H1 (cell line): ENCODE measurements at regions not wholly inside any gene's neighbourhood (a gene's known extent, or its start where the extent isn't known, plus 50 kb on each side); places are given as distances from the start of the nearest gene placed in this dataset.

Experiments
- CTCF ChIA-PET: fragments of 300-600 bp; sonication (Branson Sonifier 250); formaldehyde crosslinking; loops from one replicate; lab custom pipeline; 2021; ENCODE audit not compliant: partially characterized antibody; lab: Charles Lee
- POLR2A ChIA-PET: fragments of 300-600 bp; sonication (Branson Sonifier 250); formaldehyde crosslinking; loops from one replicate; lab custom pipeline; 2021; ENCODE audit warnings: inconsistent platforms; ENCODE audit not compliant: partially characterized antibody; lab: Charles Lee
- DNase-seq, 2 experiments: peaks; one replicate each; pipeline versions ENCODE4 v3.0.0 to v3.0.0-alpha.2; 2010 to 2022; ENCODE audit warnings: low spot score in 2 of 2, low read depth in 1 of 2, mixed read lengths in 1 of 2
- FAIRE-seq: peaks from 2 replicates; lab custom pipeline; 2011; peaks lifted over from hg19 to GRCh38; lab: Jason Lieb, UNC
- H2AFZ ChIP-seq: 2 replicates; pipeline ENCODE4 v1.8.1; 2012; ENCODE audit warnings: low read length, inconsistent platforms
- H2AK5ac ChIP-seq: 2 replicates; pipeline ENCODE4 v1.6.1; 2013; ENCODE audit warnings: low read depth, low read length
- H2BK120ac ChIP-seq: replicated peaks from 2 replicates; pipeline ENCODE3; 2013; ENCODE audit warnings: low read depth, low read length, inconsistent platforms
- H2BK12ac ChIP-seq: 2 replicates; pipeline ENCODE4 v1.6.1; 2013; ENCODE audit warnings: low read depth, low read length
- H2BK15ac ChIP-seq: 2 replicates; pipeline ENCODE4 v1.6.1; 2013; ENCODE audit warnings: low read length
- H2BK20ac ChIP-seq: 2 replicates; pipeline ENCODE4 v1.6.1; 2013; ENCODE audit warnings: low read length
- H2BK5ac ChIP-seq: 2 replicates; pipeline ENCODE4 v1.6.1; 2013; ENCODE audit warnings: low read depth, low read length
- H3K14ac ChIP-seq: 2 replicates; pipeline ENCODE4 v1.6.1; 2013; ENCODE audit warnings: inconsistent platforms; ENCODE audit not compliant: insufficient read length
- H3K18ac ChIP-seq: 2 replicates; pipeline ENCODE4 v1.6.1; 2013; ENCODE audit warnings: low read length; ENCODE audit errors: extremely low read depth
- H3K23ac ChIP-seq: 2 replicates; pipeline ENCODE4 v1.6.1; 2013; ENCODE audit warnings: inconsistent platforms; ENCODE audit not compliant: insufficient read length
- H3K23me2 ChIP-seq: 2 replicates; pipeline ENCODE4 v1.6.1; 2013; ENCODE audit warnings: low read depth, low read length
- H3K27ac ChIP-seq: 2 replicates; pipeline ENCODE4 v1.6.1; 2011; ENCODE audit warnings: low read depth, low read length, inconsistent platforms
- H3K27me3 ChIP-seq, 4 experiments: replicated peaks in 1 of 4; 1 replicate in 1 of 4; 2 replicates in 3 of 4; pipeline versions ENCODE4 v1.6.1 to v1.8.1; 2011 to 2013; ENCODE audit warnings: low read length in 3 of 4, mild to moderate bottlenecking in 3 of 4, inconsistent platforms in 2 of 4, mixed read lengths in 2 of 4, moderate library complexity in 1 of 4; ENCODE audit not compliant: control insufficient read depth in 3 of 4, insufficient read depth in 3 of 4; ENCODE audit errors: extremely low read depth in 1 of 4
- H3K36me3 ChIP-seq, 4 experiments: 2 replicates each; pipeline versions ENCODE4 v1.6.1 to v1.8.1; 2011 to 2013; ENCODE audit warnings: mild to moderate bottlenecking in 4 of 4, low read length in 3 of 4, moderate library complexity in 2 of 4, control low read depth in 1 of 4, inconsistent platforms in 1 of 4; ENCODE audit not compliant: insufficient read depth in 4 of 4, control insufficient read depth in 2 of 4
- H3K4ac ChIP-seq: replicated peaks from 2 replicates; pipeline ENCODE3; 2013; ENCODE audit warnings: low read length, low read depth, mixed read lengths, inconsistent platforms; ENCODE audit not compliant: insufficient read length
- H3K4me1 ChIP-seq, 4 experiments: replicated peaks in 1 of 4; 1 replicate in 1 of 4; 2 replicates in 3 of 4; pipeline versions ENCODE4 v1.6.1 to v1.8.1; 2011 to 2013; ENCODE audit warnings: low read length in 3 of 4, inconsistent platforms in 2 of 4, mixed read lengths in 1 of 4; ENCODE audit not compliant: insufficient read depth in 4 of 4, control insufficient read depth in 3 of 4
- H3K4me2 ChIP-seq, 2 experiments: 2 replicates each; pipeline versions ENCODE4 v1.6.1 to v1.8.1; 2011 to 2013; ENCODE audit warnings: low read depth in 2 of 2, low read length in 2 of 2, control low read depth in 1 of 2, inconsistent platforms in 1 of 2, mild to moderate bottlenecking in 1 of 2; ENCODE audit not compliant: insufficient read depth in 1 of 2
- H3K4me3 ChIP-seq, 4 experiments: fragments of 200-600, 300-600 bp in 1 of 4; sonication (generic), shearing (Covaris generic), sonication (Bioruptor Twin) in 1 of 4; 2 replicates each; pipeline versions ENCODE4 v1.5.1 to v1.8.1; 2011 to 2016; ENCODE audit warnings: low read length in 4 of 4, low read depth in 3 of 4, control low read depth in 2 of 4, inconsistent platforms in 2 of 4, mild to moderate bottlenecking in 2 of 4, mixed read lengths in 1 of 4, moderate library complexity in 1 of 4; ENCODE audit not compliant: insufficient read depth in 2 of 4; ENCODE audit errors: extremely low read depth in 1 of 4
- H3K56ac ChIP-seq: replicated peaks from 2 replicates; pipeline ENCODE3; 2013; ENCODE audit warnings: low read depth, mild to moderate bottlenecking, mixed read lengths, low read length, inconsistent platforms; ENCODE audit not compliant: insufficient read length
- H3K79me1 ChIP-seq: 2 replicates; pipeline ENCODE4 v1.6.1; 2013; ENCODE audit warnings: low read depth, low read length, control low read depth
- H3K79me2 ChIP-seq, 2 experiments: 2 replicates each; pipeline versions ENCODE4 v1.6.1 to v1.8.1; 2012 to 2013; ENCODE audit warnings: low read length in 2 of 2, mild to moderate bottlenecking in 2 of 2, inconsistent platforms in 1 of 2; ENCODE audit not compliant: insufficient read depth in 2 of 2, control insufficient read depth in 1 of 2
- H3K9ac ChIP-seq, 4 experiments: replicated peaks in 1 of 4; 1 replicate in 1 of 4; 2 replicates in 3 of 4; pipeline versions ENCODE4 v1.6.1 to v1.8.1; 2011 to 2013; ENCODE audit warnings: low read depth in 3 of 4, low read length in 3 of 4, control low read depth in 2 of 4, mild to moderate bottlenecking in 2 of 4, moderate library complexity in 2 of 4, inconsistent platforms in 1 of 4; ENCODE audit errors: extremely low read depth in 1 of 4
- H3K9me3 ChIP-seq, 2 experiments: 2 replicates each; pipeline versions ENCODE4 v1.6.1 to v1.8.1; 2012 to 2013; ENCODE audit warnings: mild to moderate bottlenecking in 2 of 2, moderate library complexity in 2 of 2, control low read depth in 1 of 2, inconsistent platforms in 1 of 2, low read depth in 1 of 2, low read length in 1 of 2, mixed read lengths in 1 of 2; ENCODE audit not compliant: insufficient read depth in 2 of 2
- H4K20me1 ChIP-seq, 2 experiments: replicated peaks in 1 of 2; 2 replicates each; pipeline versions ENCODE3 to v1.8.1; 2011 to 2013; ENCODE audit warnings: inconsistent platforms in 2 of 2, low read length in 2 of 2, mild to moderate bottlenecking in 1 of 2; ENCODE audit not compliant: insufficient read depth in 2 of 2, control insufficient read depth in 1 of 2
- H4K5ac ChIP-seq: 2 replicates; pipeline ENCODE4 v1.6.1; 2013; ENCODE audit warnings: low read length, low read depth, mixed read lengths, inconsistent platforms; ENCODE audit not compliant: insufficient read length
- H4K8ac ChIP-seq: 2 replicates; pipeline ENCODE4 v1.8.0; 2013; ENCODE audit warnings: mild to moderate bottlenecking, moderate library complexity, low read length, inconsistent platforms; ENCODE audit not compliant: insufficient read depth; ENCODE audit errors: extremely low read depth
- H4K91ac ChIP-seq: replicated peaks from 2 replicates; pipeline ENCODE3; 2013; ENCODE audit warnings: low read length, mixed read lengths, inconsistent platforms; ENCODE audit not compliant: insufficient read length
- BACH1 ChIP-seq: IDR thresholded peaks from 2 replicates; pipeline ENCODE4 v1.6.1; 2012; ENCODE audit warnings: low read length, improper control_type of control experiment
- E2F6 ChIP-seq: IDR thresholded peaks from 2 replicates; pipeline ENCODE4 v1.6.1; 2012; ENCODE audit warnings: inconsistent platforms
- KDM4A ChIP-seq: IDR thresholded peaks from one replicate; pipeline ENCODE4 v1.7.1; 2012; ENCODE audit warnings: low read depth, mild to moderate bottlenecking, moderate library complexity, low read length, inconsistent platforms; ENCODE audit not compliant: severe bottlenecking
- NANOG ChIP-seq: IDR thresholded peaks from 2 replicates; pipeline ENCODE4 v1.6.1; 2011; ENCODE audit warnings: low read length, low read depth, mild to moderate bottlenecking, inconsistent platforms; ENCODE audit not compliant: insufficient read depth, poor library complexity, severe bottlenecking
- POU5F1 ChIP-seq: IDR thresholded peaks from 2 replicates; pipeline ENCODE4 v1.6.1; 2011; ENCODE audit warnings: low read depth, mild to moderate bottlenecking, low read length, moderate library complexity
- WGBS, 2 experiments: shearing (Covaris generic) in 1 of 2; methylation state at CpG; one replicate each; pipeline versions ENCODE4 v1.1.6 to v1.1.7; 2013 to 2015; ENCODE audit warnings: low lambda C conversion rate in 2 of 2, mixed read lengths in 2 of 2, inconsistent platforms in 1 of 2, low coverage in 1 of 2, missing lambda C conversion rate in 1 of 2; ENCODE audit not compliant: insufficient replicate concordance in 2 of 2, insufficient coverage in 1 of 2, insufficient read length in 1 of 2; ENCODE audit errors: extremely low coverage in 1 of 2, missing lambda C conversion rate in 1 of 2; 5-methylcytosine and 5-hydroxymethylcytosine counted together

- Histone ChIP-seq H3K9ac (no peak overlapping the region), H4K5ac (no peak overlapping the region), H3K4me1 (no peaks in the 10 kb centered on the region), H2AK5ac (no peak overlapping the region), H3K36me3 (no peaks in the 10 kb centered on the region), H4K91ac (no peak overlapping the region), H3K79me1 (no peaks in the 10 kb centered on the region), H3K27me3 (peaks cover 0 to 1% (median 0%) of the 10 kb centered on the region in 4 experiments; a peak in 2 of 7 replicates), H3K4me3 (no peak overlapping the region), H3K27ac (no peak overlapping the region), H2BK120ac (no peak overlapping the region), H3K56ac (no peak overlapping the region), H3K79me2 (no peaks in the 10 kb centered on the region), H3K18ac (no peak overlapping the region), H3K23me2 (peaks cover 4% of the 10 kb centered on the region), H3K4ac (no peak overlapping the region), H2BK20ac (no peak overlapping the region), H2BK5ac (no peak overlapping the region), H4K8ac (no peak overlapping the region), H3K9me3 (no peaks in the 10 kb centered on the region), H3K4me2 (no peak overlapping the region), H3K23ac (no peak overlapping the region), H2BK15ac (no peak overlapping the region), H3K14ac (no peak overlapping the region), H4K20me1 (peaks cover 0 to 4% of the 10 kb centered on the region in 2 experiments), H2BK12ac (no peak overlapping the region), H2AFZ (no peak overlapping the region)
- no peak for DNase-seq
- POLR2A ChIA-PET, result no interaction called here
- CTCF ChIA-PET, result interaction anchor here (1.1 to 3.3 kb wide), 3 partner anchors 13 to 50 kb away, joined by 3 to 11 read pairs (median 5); no protein-coding TSS in a partner anchor
- TF ChIP-seq NANOG (no peak), E2F6 (no peak), POU5F1 (no peak), KDM4A (no peak), BACH1 (no peak)
- FAIRE-seq, result no peak
- WGBS, 2 experiments, result 87% methylated on average over 2 of the region's 2 CpGs; no CpG with 5 or more reads in 1 of the 2 experiments
These were observed 57.4 kb upstream of the CAMK1G start for GRCh38 chr1:209526137-209526536.
